GM21367 (cell line): ENCODE measurements at regions not wholly inside any gene's neighbourhood (a gene's known extent, or its start where the extent isn't known, plus 50 kb on each side); places are given as distances from the start of the nearest gene placed in this dataset.

Experiments used
- ATAC-seq: cut with Tn5 transposase; IDR thresholded peaks from one replicate; pipeline ENCODE4 v1.9.1; 2021; ENCODE audit not compliant: unreplicated experiment

- ATAC-seq = no peak
These were observed 546.0 kb downstream of the METTL15 start for GRCh38 chr11:28654191-28654590.

GRCh38 chr11:28649922-28650321 is 541.7 kb downstream of the METTL15 start:
- no peak for ATAC-seq

GRCh38 chr11:28636566-28636965 is 528.4 kb downstream of the METTL15 start:
- ATAC-seq = no peak

GRCh38 chr11:28636033-28636432 is 527.8 kb downstream of the METTL15 start:
- ATAC-seq = no peak

GRCh38 chr11:28632338-28632737 is 524.1 kb downstream of the METTL15 start:
- ATAC-seq = no peak

GRCh38 chr11:28631148-28631547 is 523.0 kb downstream of the METTL15 start:
- no peak for ATAC-seq

- no peak for ATAC-seq
These were observed 521.0 kb downstream of the METTL15 start for GRCh38 chr11:28629235-28629634.

GRCh38 chr11:28628412-28628811 is 520.2 kb downstream of the METTL15 start:
- no peak for ATAC-seq

- ATAC-seq = no peak
These were observed 519.6 kb downstream of the METTL15 start for GRCh38 chr11:28627690-28628255.

- no peak for ATAC-seq
These were observed 517.3 kb downstream of the METTL15 start for GRCh38 chr11:28625532-28625931.

- no peak for ATAC-seq
These were observed 513.6 kb downstream of the METTL15 start for GRCh38 chr11:28621753-28622152.

- no peak for ATAC-seq
These were observed 511.8 kb downstream of the METTL15 start for GRCh38 chr11:28619846-28620540.

- no peak for ATAC-seq
These were observed 510.2 kb downstream of the METTL15 start for GRCh38 chr11:28618416-28618815.

GRCh38 chr11:28616160-28616965 is 508.2 kb downstream of the METTL15 start:
- ATAC-seq = no peak

- no peak for ATAC-seq
These were observed 507.4 kb downstream of the METTL15 start for GRCh38 chr11:28615542-28615941.

- ATAC-seq = no peak
These were observed 498.7 kb downstream of the METTL15 start for GRCh38 chr11:28606930-28607329.

GRCh38 chr11:28599656-28600055 is 491.5 kb downstream of the METTL15 start:
- no peak for ATAC-seq

- ATAC-seq = no peak
These were observed 490.3 kb downstream of the METTL15 start for GRCh38 chr11:28598531-28598930.

GRCh38 chr11:28596816-28597215 is 488.6 kb downstream of the METTL15 start:
- ATAC-seq = no peak

GRCh38 chr11:28592141-28592540 is 484.0 kb downstream of the METTL15 start:
- ATAC-seq = no peak

GRCh38 chr11:28584992-28585391 is 476.8 kb downstream of the METTL15 start:
- no peak for ATAC-seq

- ATAC-seq = no peak
These were observed 474.3 kb downstream of the METTL15 start for GRCh38 chr11:28582506-28582905.
